ENCODE measurements at regions not wholly inside any gene's neighbourhood (a gene's known extent, or its start where the extent isn't known, plus 50 kb on each side); places are given as distances from the start of the nearest gene placed in this dataset.
"Not testable (repeated sequence)": the region's sequence is repeated elsewhere in the genome, so short reads cannot be mapped to it uniquely, and the experiment has no call there.

GRCh38 chr3:186453531-186453930 lies 90.6 kb downstream of the CRYGS start:
- no peak for DNase-seq

DNA sequence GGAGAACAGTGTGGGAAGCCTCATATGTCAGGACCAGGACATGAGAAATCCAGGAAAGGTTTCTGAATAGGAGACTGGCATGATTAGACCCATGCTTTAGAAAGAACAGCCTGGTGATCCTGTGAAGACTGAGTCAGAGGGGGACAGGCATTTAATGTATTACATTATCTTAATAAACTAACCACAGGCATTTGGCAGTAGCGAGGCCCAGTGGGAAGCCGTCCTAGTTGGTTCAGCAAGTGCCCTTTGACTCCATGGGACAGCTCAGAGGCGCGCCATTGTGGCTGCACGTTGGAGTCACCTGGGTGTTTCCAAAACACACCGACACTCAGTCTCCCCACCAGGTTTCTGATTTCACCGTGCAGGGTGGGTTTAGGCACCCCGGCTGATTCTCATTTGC lies 90.5 kb upstream of the DGKG start:
- no peak for DNase-seq

GRCh38 chr3:186451371-186451770 lies 89.3 kb upstream of the DGKG start:
- DNase-seq, result no peak

DNA sequence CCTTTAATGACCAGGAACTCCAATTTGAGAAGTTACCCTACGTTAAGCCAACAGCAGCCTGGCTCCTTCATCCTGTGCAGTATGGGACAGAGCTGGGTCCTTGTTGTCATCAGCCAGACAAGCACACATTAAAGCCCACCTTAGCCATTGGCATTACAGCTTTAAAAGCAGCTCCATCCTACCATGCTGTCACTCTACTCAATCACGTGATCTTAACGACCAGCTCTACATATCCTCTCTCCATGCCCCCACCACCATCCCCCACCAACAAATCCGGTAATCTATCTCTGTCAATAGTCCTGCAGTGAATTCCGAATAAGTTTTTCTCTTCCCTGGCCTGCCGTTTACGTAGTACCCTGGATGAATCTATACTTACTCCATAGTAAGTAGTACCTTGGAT lies 82.9 kb upstream of the DGKG start:
- DNase-seq, result no peak

DNA sequence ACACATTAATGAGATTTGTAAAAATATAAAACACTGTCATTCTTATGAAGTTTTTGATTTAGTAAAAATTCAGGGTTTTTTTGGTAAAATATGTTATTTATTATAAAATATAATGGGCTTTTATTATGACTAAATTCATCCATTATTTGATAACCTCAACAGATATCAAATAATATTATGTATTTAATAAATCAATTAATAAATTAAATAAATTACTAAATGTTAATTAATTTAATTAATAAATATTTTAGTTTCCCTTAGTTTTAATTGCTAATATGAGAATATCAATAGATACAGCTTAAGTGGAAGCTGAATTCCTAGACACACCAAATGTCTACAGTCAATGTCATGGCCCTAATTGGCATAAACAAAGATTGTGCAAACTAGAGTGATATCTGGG lies 82.3 kb upstream of the DGKG start:
- no peak for DNase-seq

- not testable (repeated sequence) for DNase-seq
These were observed 80.9 kb upstream of the DGKG start for GRCh38 chr3:186442979-186443378.

DNA sequence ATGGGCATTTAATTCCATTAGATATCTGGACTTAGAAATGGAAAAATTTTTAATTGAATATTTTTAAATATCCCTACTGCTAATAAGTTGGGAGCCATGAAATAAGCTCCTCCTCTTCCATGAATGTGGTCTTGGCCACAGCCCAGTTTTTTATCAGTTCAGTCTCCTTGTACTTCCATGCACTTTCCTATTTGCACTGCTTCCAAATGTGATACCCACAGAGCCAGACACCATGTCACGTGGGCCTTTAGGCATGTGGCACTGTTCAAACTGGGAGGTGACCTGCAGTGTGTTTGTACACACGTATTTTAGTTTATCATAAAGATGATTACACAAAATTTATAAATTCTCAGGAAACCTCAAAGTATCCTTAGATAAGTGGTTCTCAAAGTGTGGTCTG lies 80.1 kb upstream of the DGKG start:
- no peak for DNase-seq

DNA sequence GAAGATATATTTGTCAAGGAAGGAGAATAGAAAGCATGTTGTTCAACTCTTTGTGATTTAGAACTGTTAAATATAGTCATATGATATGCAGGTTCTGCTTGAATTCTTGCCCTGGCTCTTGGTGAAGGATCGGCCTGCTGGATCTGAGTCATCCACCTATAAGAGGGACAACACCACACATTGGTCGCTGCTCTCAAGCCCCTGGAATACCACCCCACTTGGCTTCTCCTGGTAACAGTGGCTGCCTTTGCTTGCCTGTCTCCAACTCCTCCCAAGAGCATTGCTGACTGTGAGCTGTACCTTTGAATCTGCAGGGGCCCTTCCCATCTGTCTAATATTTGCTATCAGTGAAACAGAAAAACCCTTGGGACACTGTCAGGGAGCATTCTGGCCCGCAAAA lies 78.9 kb upstream of the DGKG start:
- no peak for DNase-seq

- DNase-seq, result no peak
These were observed 77.7 kb upstream of the DGKG start for GRCh38 chr3:186439725-186440124.

DNA sequence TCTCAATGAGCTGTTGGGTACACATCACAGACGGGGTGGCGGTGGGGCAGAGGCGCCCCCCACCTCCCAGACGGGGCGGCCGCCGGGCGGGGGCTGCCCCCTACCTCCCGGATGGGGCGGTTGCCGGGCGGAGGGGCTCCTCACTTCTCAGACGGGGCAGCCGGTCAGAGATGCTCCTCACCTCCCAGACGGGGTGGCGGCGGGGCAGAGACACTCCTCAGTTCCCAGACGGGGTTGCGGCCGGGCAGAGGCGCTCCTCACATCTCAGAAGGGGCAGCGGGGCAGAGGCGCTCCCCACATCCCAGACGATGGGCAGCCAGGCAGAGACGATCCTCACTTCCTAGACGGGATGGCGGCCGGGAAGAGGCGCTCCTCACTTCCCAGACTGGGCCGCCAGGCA lies 73.3 kb upstream of the DGKG start:
- not testable (repeated sequence) for DNase-seq

DNA sequence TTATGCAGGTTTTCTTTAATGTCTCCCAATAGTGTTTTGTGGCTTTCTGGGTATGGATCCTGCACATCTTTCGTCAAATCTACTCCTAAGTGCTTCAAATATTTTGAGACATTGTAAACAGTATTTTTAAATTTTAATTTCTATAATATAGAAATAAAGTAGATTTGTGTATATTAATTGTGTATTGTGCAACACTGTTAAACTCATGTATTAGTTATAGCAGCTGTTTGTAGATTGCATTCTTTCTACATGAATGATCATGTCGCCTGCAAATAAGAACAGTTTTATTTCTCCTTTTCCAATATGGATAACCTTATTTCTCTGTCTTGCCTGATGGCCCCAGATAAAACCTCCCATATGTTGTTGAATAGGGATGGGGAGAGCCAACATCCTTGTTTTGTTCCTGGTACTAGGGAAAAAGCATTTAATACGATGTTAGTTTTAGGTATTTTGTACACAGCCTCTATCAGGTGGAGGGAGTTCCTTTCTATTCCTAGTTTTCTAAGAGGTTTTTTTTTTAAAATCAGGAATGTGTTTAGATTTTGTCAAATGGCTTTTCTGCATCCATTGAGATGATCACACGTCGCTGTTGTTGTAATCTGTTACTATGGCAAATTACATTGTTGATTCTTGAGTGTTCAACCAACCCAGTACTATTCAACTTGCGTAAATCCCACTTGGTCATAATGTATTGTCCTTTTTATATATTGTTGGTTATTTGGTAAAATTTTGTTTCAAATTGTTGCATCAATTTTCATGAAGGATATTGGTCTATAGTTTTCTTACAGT lies 71.1 kb upstream of the DGKG start:
- no peak for DNase-seq

DNA sequence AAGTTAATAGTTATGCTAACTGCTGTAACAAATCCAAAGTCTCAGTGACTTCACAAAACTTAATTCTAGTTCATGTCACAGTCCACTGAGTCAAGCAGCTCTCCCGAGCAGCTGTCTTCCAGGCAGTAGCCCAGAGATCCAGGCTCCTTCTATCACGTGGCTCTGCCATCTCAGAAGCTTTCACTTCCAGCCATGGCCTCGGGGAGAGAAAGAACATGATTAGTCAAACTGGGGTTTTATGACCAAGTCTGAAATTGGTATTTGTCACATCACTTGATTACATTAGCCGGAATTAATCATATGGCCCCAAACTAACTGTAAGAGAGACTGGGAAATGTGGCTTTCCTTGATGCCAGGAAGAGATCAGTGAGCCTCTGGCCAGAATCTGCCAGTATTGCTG lies 70.2 kb upstream of the DGKG start:
- no peak for DNase-seq

DNA sequence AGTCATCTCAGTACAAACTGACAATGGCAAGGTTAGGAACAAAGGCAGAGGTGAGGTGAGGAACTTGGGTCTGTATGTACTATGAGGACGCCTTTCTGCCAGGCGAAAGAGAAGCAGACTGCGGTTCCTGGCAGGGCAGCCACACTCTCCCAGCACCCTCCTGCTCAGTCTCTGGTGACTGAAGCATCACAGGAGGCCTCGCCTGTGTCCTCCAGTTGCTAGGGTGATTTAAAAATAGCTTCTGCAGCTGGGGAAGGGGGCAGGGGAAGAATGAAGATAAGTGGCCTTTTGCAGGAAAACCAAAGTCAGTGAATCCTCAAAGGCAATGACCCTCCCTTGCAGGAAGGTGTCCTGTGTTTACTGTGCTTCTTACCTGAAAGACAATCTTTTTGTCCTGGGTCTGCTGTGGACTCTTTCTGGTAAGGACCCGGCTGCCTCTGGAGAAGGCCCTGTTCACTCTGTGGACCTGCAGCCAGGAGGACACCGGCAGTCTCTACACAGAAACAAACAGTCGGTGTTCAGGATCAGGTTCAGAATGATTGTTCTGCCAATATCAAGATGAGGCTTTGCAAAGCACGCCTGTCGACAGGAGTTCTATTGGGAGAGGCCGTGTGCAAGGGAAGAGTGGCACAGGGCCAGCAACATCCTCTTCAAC lies 65.7 kb upstream of the DGKG start:
- no peak for DNase-seq

GRCh38 chr3:186425788-186426730 lies 64.0 kb upstream of the DGKG start:
- DNase-seq, result no peak

- no peak for DNase-seq
These were observed 59.9 kb upstream of the DGKG start for GRCh38 chr3:186421946-186422345.

DNA sequence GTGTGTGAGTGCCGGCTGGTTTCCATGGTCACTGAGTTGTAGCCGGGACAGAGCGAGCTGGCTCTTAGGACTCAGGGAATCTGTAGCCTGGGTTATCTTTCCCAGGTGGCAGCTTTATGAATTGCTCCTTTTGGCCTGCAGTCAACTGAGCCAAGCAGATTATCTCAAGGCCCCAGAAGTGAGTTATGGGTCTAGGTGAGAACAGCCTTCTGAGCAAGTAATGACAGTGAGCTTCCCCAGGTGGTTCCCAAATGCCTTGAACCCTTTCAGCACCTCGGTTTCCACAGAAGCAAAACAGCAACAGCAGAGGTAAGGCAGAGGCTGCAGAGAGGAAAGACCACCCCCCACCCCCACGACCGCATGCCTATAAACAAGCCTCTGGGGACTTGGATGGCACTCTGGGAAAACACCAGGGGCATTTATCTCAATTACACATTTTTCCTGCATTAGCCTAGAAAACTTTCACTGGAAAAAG lies 56.7 kb upstream of the DGKG start:
- DNase-seq, result no peak

- DNase-seq, result no peak
These were observed 55.8 kb upstream of the DGKG start for GRCh38 chr3:186417791-186418190.

DNA sequence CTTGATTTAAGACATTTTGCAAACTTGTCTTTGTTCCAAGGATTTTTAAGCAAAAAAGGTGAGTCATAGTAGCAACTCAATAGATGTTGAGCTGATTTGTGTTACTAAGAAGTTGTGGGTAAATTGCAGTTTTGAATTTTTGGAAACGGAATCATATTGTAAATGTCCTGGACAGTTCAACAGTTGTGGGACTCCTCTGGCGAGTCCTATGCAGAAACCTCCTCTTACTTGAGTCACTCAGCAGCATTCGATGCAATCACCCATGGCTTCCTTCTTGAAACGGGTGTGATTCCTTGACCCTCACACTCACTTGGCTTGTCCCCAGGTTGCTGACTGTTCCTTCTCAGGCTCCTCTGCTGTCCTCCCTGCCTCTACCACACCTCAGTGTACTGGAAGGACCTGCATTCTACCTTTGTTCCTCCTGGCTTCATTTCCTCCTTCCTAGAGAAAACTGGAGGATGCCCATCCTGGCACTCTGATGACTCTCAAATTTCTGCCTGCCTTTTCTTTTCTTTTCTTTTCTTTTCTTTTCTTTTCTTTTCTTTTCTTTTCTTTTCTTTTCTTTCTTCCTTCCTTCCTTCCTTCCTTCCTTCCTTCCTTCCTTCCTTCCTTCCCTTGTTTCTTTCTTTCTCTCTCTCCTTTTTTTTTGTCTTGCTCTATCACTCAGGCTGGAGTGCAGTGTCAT lies 52.8 kb upstream of the DGKG start:
- no peak for DNase-seq

DNA sequence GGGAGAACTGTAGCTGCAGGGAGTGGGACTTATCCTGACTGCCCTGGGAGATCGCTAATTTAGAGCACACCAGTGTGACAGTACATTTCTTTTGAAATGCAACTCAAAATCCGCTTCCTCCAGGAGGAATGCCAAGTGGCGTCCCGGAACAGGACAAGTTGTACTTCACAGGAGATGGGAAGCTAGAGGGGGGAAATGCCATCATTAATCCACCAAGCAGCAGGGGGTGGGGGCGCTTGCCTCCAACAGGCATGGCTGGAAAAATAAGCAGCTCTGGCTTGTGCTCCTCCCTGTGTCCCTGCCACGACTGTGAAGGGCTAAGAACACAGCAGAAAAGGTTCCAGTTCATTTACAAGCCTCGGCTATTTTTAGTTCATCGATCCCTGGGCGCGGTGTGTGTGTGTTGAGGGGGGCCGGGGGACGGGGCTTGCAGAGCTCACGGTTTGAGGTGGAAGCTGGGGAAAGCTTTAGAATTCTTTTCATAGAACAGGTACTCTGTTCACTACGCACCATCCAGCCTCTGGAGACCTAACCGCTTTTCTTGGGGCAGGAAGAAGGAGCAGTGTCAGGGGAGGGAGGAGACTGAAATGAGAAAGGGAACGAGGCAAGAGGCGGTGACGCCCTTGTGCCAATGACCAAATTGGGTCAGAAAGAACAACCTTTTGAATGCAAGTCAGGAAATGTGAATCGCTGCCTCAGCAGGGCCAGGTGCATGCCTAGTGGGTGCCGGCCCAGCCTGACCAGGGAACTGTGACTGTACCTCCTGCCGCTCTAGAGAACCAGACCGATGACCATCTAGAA lies 51.8 kb upstream of the DGKG start:
- DNase-seq, result peak; percentile 58

GRCh38 chr3:186411994-186412393 lies 50.0 kb upstream of the DGKG start:
- no peak for DNase-seq

Measured in right hindlimb (tissue), 1 donor.